ENCODE measurements at regions not wholly inside any gene's neighbourhood (a gene's known extent, or its start where the extent isn't known, plus 50 kb on each side); places are given as distances from the start of the nearest gene placed in this dataset.

- no peaks in the 10 kb centered on the region for H3K9me3 ChIP-seq (replicated peaks in 1 of 2; ENCODE audit: control insufficient read depth in 1 of 2, insufficient read depth in 1 of 2, low read length in 2 of 2)
- no peak overlapping the region for H3K4me3 ChIP-seq (replicated peaks in 1 of 3; ENCODE audit: low read depth in 2 of 3, low read length in 3 of 3)
- H3K4me3 Mint-ChIP-seq: no peak overlapping the region
- H3K9ac ChIP-seq (ENCODE audit: insufficient read depth, low read length, poor library complexity, severe bottlenecking): no peak overlapping the region
- no peaks in the 10 kb centered on the region for H3K4me1 ChIP-seq (ENCODE audit: control insufficient read depth in 1 of 2, insufficient read depth in 2 of 2, low read length in 2 of 2)
- peaks cover 0 to 5% (median 1%) of the 10 kb centered on the region in 7 donors for H3K9me3 Mint-ChIP-seq
- intact Hi-C loops (cut with micrococcal nuclease): no loop called here
- no peak for TF ChIP-seq CTCF (IDR thresholded peaks at IDR 0.05)
- no peaks in the 10 kb centered on the region for H4K20me1 ChIP-seq (ENCODE audit: insufficient read depth, low read length)
- H3K27me3 ChIP-seq (ENCODE audit: control insufficient read depth in 2 of 2, insufficient read depth in 2 of 2, low read length in 2 of 2): no peaks in the 10 kb centered on the region
- no peaks in the 10 kb centered on the region for H3K79me2 ChIP-seq (ENCODE audit: insufficient read depth, low read length)
- no peak overlapping the region for H3K27ac Mint-ChIP-seq
- H3K27me3 Mint-ChIP-seq (ENCODE audit: low read depth in 3 of 3): peaks cover 0 to 2% (median 0%) of the 10 kb centered on the region in 3 donors
- no peak overlapping the region for H3K27ac ChIP-seq (ENCODE audit: low read depth in 1 of 2, low read length in 2 of 2)
- no peaks in the 10 kb centered on the region for H3K36me3 ChIP-seq (replicated peaks in 1 of 2; ENCODE audit: control insufficient read depth in 1 of 2, insufficient read depth in 2 of 2, low read length in 2 of 2)
- H3K4me1 Mint-ChIP-seq: no peaks in the 10 kb centered on the region
- H3K4me2 ChIP-seq (replicated peaks; ENCODE audit: extremely low read depth, low read length, poor library complexity, severe bottlenecking): no peak overlapping the region
- WGBS (ENCODE audit: insufficient coverage): no CpG with 5 or more reads among the region's 2 CpGs
- no peaks in the 10 kb centered on the region for H3K36me3 Mint-ChIP-seq
- DNase-seq: no peak
- no peak overlapping the region for H2AFZ ChIP-seq (ENCODE audit: insufficient read depth, low read depth, low read length, poor library complexity, severe bottlenecking)
Observed at GRCh38 chr11:90364527-90364926, 141.7 kb upstream of the CHORDC1 start.

DNA sequence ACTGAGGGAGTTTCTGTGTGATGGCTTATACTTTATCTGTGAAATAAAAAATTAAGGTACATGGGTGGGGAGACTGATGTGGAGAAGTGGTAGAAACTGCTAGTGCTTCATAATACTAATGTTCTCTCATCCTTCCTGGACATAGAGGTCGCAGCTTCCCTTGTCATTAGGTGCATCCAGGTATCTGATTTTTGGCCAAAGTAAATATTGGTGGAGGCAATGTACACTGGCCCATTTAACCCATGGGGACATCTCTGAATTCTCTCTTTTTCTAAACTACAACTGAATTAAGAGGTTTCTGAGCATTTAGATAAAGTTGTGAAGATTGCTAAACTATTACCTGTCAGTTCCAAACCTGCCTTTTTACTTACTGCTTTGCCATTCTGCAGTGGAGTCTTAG lies 140.9 kb upstream of the CHORDC1 start:
- Histone ChIP-seq H3K79me2 (ENCODE audit: insufficient read depth, low read length) (no peaks in the 10 kb centered on the region), H3K4me1 (ENCODE audit: control insufficient read depth in 1 of 2, insufficient read depth in 2 of 2, low read length in 2 of 2) (no peaks in the 10 kb centered on the region), H3K9me3 (replicated peaks in 1 of 2; ENCODE audit: control insufficient read depth in 1 of 2, insufficient read depth in 1 of 2, low read length in 2 of 2) (no peaks in the 10 kb centered on the region), H3K4me2 (replicated peaks; ENCODE audit: extremely low read depth, low read length, poor library complexity, severe bottlenecking) (no peak overlapping the region), H3K27ac (ENCODE audit: low read depth in 1 of 2, low read length in 2 of 2) (no peak overlapping the region), H3K27me3 (ENCODE audit: control insufficient read depth in 2 of 2, insufficient read depth in 2 of 2, low read length in 2 of 2) (no peaks in the 10 kb centered on the region), H3K9ac (ENCODE audit: insufficient read depth, low read length, poor library complexity, severe bottlenecking) (no peak overlapping the region), H4K20me1 (ENCODE audit: insufficient read depth, low read length) (no peaks in the 10 kb centered on the region), H2AFZ (ENCODE audit: insufficient read depth, low read depth, low read length, poor library complexity, severe bottlenecking) (no peak overlapping the region), H3K36me3 (replicated peaks in 1 of 2; ENCODE audit: control insufficient read depth in 1 of 2, insufficient read depth in 2 of 2, low read length in 2 of 2) (no peaks in the 10 kb centered on the region), H3K4me3 (replicated peaks in 1 of 3; ENCODE audit: low read depth in 2 of 3, low read length in 3 of 3) (no peak overlapping the region)
- no peak overlapping the region for H3K4me3 Mint-ChIP-seq
- no CpG with 5 or more reads among the region's 1 CpG for WGBS (ENCODE audit: insufficient coverage)
- H3K36me3 Mint-ChIP-seq: no peaks in the 10 kb centered on the region
- no peaks in the 10 kb centered on the region for H3K4me1 Mint-ChIP-seq
- TF ChIP-seq CTCF (IDR thresholded peaks at IDR 0.05): no peak
- no peak overlapping the region for H3K27ac Mint-ChIP-seq
- peaks cover 0 to 5% (median 1%) of the 10 kb centered on the region in 7 donors for H3K9me3 Mint-ChIP-seq
- H3K27me3 Mint-ChIP-seq (ENCODE audit: low read depth in 3 of 3): peaks cover 0 to 2% (median 0%) of the 10 kb centered on the region in 3 donors
- DNase-seq: no peak
- intact Hi-C loops (cut with micrococcal nuclease): no loop called here

Data from CD14-positive monocyte (primary cell).